Choroid plexus epithelial cell (primary cell): ENCODE measurements at regions not wholly inside any gene's neighbourhood (a gene's known extent, or its start where the extent isn't known, plus 50 kb on each side); places are given as distances from the start of the nearest gene placed in this dataset.

Source experiments
- DNase-seq: peaks from one replicate; pipeline ENCODE4 v3.0.0-alpha.2; 2010; ENCODE audit warnings: low read depth
- H3K4me3 ChIP-seq: 2 replicates; pipeline ENCODE4 v1.5.1; 2011; ENCODE audit warnings: low read depth, mild to moderate bottlenecking, control low read depth, low read length, moderate library complexity
- TF ChIP-seq, protein P1 (sequence below): conservative IDR thresholded peaks from 2 replicates; pipeline ENCODE4 v1.5.1; 2011; ENCODE audit warnings: low read depth, mild to moderate bottlenecking, control low read depth, inconsistent platforms, low read length, moderate library complexity

DNA sequence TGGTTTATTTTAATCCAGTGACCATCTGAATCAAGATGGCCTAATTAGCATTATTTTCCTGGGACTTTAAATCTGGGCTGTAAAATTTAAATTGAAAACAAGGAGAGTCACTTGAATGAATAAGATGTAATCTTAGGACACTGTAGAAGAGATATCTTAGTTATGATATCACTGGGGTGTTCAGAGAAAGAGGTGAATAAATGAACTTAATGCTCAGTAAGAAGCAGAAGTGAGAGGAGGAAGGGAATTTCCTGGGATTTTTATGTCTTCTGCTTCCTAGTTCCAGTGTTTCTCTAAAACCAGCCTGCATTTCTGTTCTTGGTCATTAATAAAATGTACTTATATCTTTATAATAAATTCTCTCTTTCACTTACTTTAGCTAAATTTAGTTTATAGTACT lies 136.8 kb upstream of the PTPRK start:
- TF ChIP-seq, protein P1, sequence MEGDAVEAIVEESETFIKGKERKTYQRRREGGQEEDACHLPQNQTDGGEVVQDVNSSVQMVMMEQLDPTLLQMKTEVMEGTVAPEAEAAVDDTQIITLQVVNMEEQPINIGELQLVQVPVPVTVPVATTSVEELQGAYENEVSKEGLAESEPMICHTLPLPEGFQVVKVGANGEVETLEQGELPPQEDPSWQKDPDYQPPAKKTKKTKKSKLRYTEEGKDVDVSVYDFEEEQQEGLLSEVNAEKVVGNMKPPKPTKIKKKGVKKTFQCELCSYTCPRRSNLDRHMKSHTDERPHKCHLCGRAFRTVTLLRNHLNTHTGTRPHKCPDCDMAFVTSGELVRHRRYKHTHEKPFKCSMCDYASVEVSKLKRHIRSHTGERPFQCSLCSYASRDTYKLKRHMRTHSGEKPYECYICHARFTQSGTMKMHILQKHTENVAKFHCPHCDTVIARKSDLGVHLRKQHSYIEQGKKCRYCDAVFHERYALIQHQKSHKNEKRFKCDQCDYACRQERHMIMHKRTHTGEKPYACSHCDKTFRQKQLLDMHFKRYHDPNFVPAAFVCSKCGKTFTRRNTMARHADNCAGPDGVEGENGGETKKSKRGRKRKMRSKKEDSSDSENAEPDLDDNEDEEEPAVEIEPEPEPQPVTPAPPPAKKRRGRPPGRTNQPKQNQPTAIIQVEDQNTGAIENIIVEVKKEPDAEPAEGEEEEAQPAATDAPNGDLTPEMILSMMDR, result no peak
- no peak overlapping the region for H3K4me3 ChIP-seq
- peak; percentile 11 for DNase-seq

GRCh38 chr6:128655978-128656498 lies 135.6 kb upstream of the PTPRK start:
- TF ChIP-seq, protein P1, result no peak
- DNase-seq, result peak; percentile 81
- H3K4me3 ChIP-seq, result no peak overlapping the region

GRCh38 chr6:128648022-128648598 lies 127.7 kb upstream of the PTPRK start:
- H3K4me3 ChIP-seq, result no peak overlapping the region
- TF ChIP-seq, protein P1, result no peak
- DNase-seq, result no peak

GRCh38 chr6:128642132-128642531 lies 121.7 kb upstream of the PTPRK start:
- H3K4me3 ChIP-seq, result no peak overlapping the region
- no peak for DNase-seq
- TF ChIP-seq, protein P1, result no peak

DNA sequence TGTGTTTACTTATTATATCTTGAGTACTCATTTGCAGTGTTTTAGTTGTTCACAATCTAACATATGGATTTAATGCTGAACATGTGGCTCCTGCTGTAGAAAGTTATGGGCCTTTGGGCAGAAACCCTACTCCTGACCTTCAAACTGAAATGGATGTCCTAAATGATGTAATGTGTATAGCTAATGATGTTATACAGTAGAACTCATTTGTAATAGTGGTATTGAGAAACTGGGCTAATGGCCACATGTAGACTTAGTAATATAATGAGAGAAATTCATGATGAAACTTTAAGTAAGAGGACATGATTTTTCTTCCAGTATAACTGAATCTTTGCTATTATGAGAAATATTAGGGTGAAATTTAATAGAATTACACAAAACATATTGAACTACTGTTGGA lies 121.3 kb upstream of the PTPRK start:
- TF ChIP-seq, protein P1, result no peak
- no peak overlapping the region for H3K4me3 ChIP-seq
- DNase-seq, result peak; percentile 22

DNA sequence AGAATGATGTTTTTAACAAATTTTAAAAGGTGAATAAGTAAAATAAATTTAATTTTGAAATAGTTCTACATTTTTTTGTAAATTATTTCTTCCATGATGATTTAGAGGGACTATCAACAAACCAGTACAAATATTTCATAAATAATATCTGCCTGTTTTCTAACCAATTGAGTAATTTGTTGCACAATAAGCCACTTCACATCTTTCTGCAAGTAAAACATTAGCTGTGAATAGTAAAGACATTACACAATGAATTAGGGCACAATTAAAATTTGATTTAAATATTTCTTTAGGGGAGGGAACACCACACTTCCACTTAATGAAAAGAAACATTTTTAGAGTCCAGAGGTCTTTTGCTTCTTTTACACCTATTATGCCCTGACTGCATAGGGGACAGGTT lies 118.4 kb upstream of the PTPRK start:
- DNase-seq, result no peak
- H3K4me3 ChIP-seq, result no peak overlapping the region
- TF ChIP-seq, protein P1, result no peak

GRCh38 chr6:128635219-128635618 lies 114.8 kb upstream of the PTPRK start:
- no peak overlapping the region for H3K4me3 ChIP-seq
- no peak for DNase-seq
- TF ChIP-seq, protein P1, result no peak
